GM12892 (cell line): ENCODE measurements at regions not wholly inside any gene's neighbourhood (a gene's known extent, or its start where the extent isn't known, plus 50 kb on each side); places are given as distances from the start of the nearest gene placed in this dataset.

Source experiments
- DNase-seq: peaks from one replicate; pipeline ENCODE4 v3.0.0; 2011; ENCODE audit not compliant: insufficient read length
- FAIRE-seq: peaks from 2 replicates; lab custom pipeline; 2011; peaks lifted over from hg19 to GRCh38; lab: Jason Lieb, UNC
- POLR2A ChIP-seq: IDR thresholded peaks from 2 replicates; pipeline ENCODE4 v1.6.1; 2011; ENCODE audit warnings: low read depth, low read length, control low read depth
- POLR2AphosphoS5 ChIP-seq: IDR thresholded peaks from 2 replicates; pipeline ENCODE4 v1.6.1; 2011; ENCODE audit warnings: low read depth, low read length, control low read depth
- TAF1 ChIP-seq: IDR thresholded peaks from 2 replicates; pipeline ENCODE4 v1.6.1; 2011; ENCODE audit warnings: low read depth, mild to moderate bottlenecking, control low read depth, low read length, borderline replicate concordance

DNA sequence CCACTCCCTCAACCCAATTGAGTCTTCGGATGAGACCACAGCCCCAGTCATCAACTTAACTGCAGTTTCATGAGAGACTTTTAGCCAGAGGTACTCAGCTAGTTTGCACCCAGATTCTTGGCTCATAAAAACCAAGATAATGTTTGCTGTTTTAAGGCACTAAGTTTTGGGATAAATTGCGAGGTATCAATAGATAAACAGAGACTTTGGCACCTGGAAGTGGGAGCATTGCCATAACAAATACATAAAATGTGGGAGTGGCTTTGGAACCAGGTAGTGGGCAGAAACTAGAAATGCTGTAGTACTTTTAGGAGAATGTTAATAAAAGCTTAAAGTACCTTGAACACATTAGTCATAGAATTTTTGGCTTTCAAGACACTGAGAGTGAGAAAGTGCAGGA, 439.8 kb downstream of the SH3GL2 start:
- TF ChIP-seq POLR2AphosphoS5 (no peak), TAF1 (no peak)
- no peak for FAIRE-seq
- no peak for DNase-seq

- no peak for TF ChIP-seq TAF1
- no peak for TF ChIP-seq POLR2AphosphoS5
- TF ChIP-seq POLR2A, result no peak
- FAIRE-seq (no peak), DNase-seq (no peak)
Observed at GRCh38 chr9:18020121-18020745, 441.4 kb downstream of the SH3GL2 start.

- no peak for TF ChIP-seq POLR2AphosphoS5
- no peak for TF ChIP-seq TAF1
- TF ChIP-seq POLR2A, result no peak
- FAIRE-seq, result no peak
- no peak for DNase-seq
Observed at GRCh38 chr9:18022642-18023041, 443.8 kb downstream of the SH3GL2 start.

DNA sequence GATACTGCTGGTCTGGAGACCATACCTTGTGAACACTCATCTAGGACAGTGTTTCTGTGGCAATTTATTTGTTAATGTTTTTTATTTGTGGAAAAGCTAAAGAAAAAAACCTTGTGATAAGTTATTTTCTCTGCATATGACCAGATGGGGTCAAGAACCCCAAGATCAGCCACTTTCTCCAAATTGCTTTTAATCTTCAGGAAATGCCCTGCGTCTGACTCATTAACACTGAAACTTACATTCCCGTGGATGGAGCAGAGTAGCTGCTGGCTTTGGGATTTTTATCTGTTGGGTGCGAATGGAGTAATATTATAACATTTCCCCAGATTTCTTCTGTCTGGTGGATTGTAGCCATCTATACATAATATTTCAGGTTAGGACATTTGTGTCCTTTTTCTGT, 444.5 kb downstream of the SH3GL2 start:
- no peak for FAIRE-seq
- no peak for DNase-seq
- TF ChIP-seq TAF1 (no peak), POLR2A (no peak), POLR2AphosphoS5 (no peak)

DNA sequence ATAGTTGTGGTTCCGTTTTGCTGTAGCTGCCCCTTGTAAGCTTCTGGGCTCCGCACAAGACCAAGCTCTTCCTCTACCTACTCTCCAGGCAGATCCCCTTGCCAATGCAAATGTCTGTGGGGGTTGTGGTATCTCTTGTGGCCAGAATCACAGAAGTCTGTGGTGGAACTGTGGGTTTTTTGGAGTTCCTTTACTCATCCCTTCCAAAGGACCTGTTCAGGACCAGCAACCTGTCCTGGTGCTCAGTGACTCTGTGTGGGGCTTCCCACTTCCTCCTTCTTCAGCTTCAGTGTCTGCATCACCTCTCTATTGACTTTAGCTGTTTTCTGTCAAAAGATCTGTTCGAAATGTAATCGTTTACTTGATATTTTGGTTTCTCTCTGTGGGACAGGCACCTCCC, 441.3 kb upstream of the ADAMTSL1 start:
- DNase-seq (no peak), FAIRE-seq (no peak)
- TF ChIP-seq POLR2A (no peak), TAF1 (no peak), POLR2AphosphoS5 (no peak)

DNA sequence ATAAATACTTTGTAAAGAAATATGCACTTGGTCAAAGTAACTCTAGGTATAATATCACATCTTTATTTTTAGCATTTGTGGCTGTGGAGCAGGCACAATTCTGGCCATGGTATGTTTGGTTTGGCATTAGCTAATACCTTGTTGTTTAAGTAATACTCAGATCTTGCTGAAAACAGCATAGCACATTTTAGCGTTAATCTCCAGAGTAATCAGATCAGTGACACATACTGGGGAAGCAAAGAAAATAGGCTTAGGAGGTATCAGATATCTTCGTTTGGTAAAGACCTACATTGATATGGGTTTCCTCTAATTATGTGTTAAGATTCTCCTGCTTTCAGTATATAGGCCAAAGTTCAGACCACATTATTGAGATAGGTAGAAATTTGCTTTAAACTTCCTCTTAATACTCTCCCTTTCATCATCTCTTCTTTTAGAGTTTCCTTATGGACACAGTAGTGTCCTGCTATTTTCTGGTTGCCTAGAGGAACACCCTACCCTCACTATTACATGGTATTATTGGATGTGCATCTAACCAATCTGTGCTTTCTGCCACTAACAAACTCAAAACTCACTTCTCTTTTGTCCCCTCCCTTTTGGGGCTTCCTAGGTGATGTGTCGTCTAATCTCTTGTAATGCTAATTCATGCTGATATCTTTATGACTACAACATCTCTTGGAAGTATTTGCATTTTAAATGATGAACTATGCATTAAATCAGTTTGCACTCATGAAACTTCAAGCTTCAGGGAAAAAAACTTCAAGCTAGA, 437.3 kb upstream of the ADAMTSL1 start:
- no peak for FAIRE-seq
- TF ChIP-seq POLR2AphosphoS5 (no peak), TAF1 (no peak), POLR2A (no peak)
- no peak for DNase-seq

DNA sequence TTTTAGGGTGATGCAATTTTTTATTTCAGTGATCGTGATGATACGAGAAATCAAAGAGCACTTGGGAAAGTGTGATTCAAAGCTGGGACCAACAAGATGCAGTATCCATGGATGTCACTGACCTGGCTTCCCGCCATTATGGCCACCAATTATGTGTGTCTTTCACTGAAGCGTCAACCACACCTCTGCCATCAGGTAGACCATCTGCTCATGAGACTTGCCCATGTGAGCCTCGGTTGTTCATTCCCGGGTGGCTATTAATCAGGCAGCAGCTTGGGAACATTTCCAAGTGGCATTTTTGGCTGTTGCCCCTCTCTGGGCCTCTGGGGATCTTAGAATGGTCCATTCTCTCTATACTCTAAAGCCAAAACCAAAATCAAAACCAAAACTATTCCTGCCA, 436.0 kb upstream of the ADAMTSL1 start:
- TF ChIP-seq POLR2A, result no peak
- TF ChIP-seq TAF1, result no peak
- no peak for TF ChIP-seq POLR2AphosphoS5
- FAIRE-seq (no peak), DNase-seq (no peak)

DNA sequence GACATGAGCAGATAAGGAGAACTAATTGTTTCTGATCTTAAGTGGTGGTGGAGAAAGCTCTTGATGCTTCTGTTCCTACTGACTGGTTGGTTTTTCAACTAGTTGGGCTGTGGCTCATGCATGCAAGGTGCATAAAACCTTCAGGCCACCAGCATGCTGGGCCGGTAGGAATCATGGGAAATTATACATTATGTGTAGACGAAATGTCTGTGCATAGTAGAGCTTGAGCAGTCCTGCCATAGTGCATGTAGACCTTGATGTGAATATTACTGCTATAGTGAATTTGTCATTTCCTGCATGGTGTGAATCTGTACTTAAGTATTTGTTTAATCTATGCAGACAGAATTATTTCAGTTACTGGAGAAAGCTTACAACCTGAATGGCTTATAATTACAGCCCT, 433.6 kb upstream of the ADAMTSL1 start:
- DNase-seq (no peak), FAIRE-seq (no peak)
- TF ChIP-seq POLR2A (no peak), POLR2AphosphoS5 (no peak), TAF1 (no peak)

GRCh38 chr9:18043978-18044377, 430.0 kb upstream of the ADAMTSL1 start:
- TF ChIP-seq TAF1, result no peak
- no peak for TF ChIP-seq POLR2AphosphoS5
- no peak for TF ChIP-seq POLR2A
- FAIRE-seq, result no peak
- DNase-seq, result no peak

DNA sequence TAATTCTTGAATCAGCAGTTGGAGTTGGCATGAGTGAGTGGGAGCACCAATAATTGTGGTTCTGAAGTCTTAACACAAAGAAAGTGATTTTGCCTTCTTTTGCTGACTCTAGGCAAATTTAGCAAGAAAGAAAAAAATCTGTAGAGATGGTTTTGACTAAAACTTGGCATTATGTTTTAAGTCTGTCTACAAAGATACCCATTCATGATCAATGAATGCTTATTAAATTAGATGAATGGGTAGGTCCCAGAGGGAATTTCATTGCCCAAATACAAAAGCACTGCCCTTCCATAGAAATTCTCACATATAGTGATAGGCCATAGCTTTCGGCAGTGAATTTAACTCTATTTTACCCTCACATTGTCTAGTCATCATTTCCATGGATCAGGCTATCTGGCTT, 428.6 kb upstream of the ADAMTSL1 start:
- TF ChIP-seq TAF1 (no peak), POLR2AphosphoS5 (no peak), POLR2A (no peak)
- FAIRE-seq, result no peak

DNA sequence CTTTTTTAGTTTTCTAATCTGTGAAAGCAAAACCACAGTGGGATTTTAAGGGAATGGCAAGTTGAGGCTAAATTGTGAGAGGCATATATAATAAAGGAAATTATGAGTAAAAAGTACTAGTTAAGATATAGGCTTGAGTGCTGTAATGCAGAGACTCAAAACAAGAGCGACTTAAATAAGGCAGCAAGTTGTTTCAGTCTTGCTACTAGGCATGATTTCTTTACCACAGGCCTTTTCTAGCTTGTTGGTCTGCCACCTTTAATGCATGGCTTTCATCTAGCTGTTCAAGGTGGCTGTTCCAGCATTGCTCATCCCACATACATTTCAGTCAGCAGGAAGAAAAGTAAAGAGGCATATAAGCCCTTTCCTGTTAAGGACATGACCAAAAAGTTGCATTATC, 427.9 kb upstream of the ADAMTSL1 start:
- FAIRE-seq (no peak), DNase-seq (no peak)
- TF ChIP-seq TAF1 (no peak), POLR2A (no peak), POLR2AphosphoS5 (no peak)

More for the DNA sequence above, 428.6 kb upstream of the ADAMTSL1 start:
- no peak for DNase-seq

GRCh38 chr9:18051638-18052037, 422.3 kb upstream of the ADAMTSL1 start:
- DNase-seq (no peak), FAIRE-seq (no peak)
- TF ChIP-seq POLR2A (no peak), TAF1 (no peak), POLR2AphosphoS5 (no peak)

- FAIRE-seq (no peak), DNase-seq (no peak)
- TF ChIP-seq POLR2AphosphoS5, result no peak
- no peak for TF ChIP-seq TAF1
- TF ChIP-seq POLR2A, result no peak
Observed at GRCh38 chr9:18052060-18052459, 421.9 kb upstream of the ADAMTSL1 start.
